NK-92 treated with Interleukin-12 subunit alpha and Interleukin-12 subunit beta, amount 100 ng/mL, for 24 hours (cell line): ENCODE measurements at regions not wholly inside any gene's neighbourhood (a gene's known extent, or its start where the extent isn't known, plus 50 kb on each side); places are given as distances from the start of the nearest gene placed in this dataset.
"Not testable (repeated sequence)": the region's sequence is repeated elsewhere in the genome, so short reads cannot be mapped to it uniquely, and the experiment has no call there.

Source experiments
- DNase-seq: peaks from one replicate; lab custom pipeline; 2025; lab: John Stamatoyannopoulos, UW

GRCh38 chr2:180604077-180604476 is 376.3 kb upstream of the UBE2E3 start:
- DNase-seq: no peak

- no peak for DNase-seq
Measured at GRCh38 chr2:180601016-180601415, 379.4 kb upstream of the UBE2E3 start.

GRCh38 chr2:180599804-180600203 is 380.6 kb upstream of the UBE2E3 start:
- DNase-seq: no peak

- DNase-seq: no peak
Measured at GRCh38 chr2:180597179-180597578, 383.2 kb upstream of the UBE2E3 start.

- no peak for DNase-seq
Measured at GRCh38 chr2:180596453-180596852, 384.0 kb upstream of the UBE2E3 start.

- no peak for DNase-seq
Measured at GRCh38 chr2:180591947-180592346, 388.5 kb upstream of the UBE2E3 start.

GRCh38 chr2:180591093-180591781 is 389.2 kb upstream of the UBE2E3 start:
- not testable (repeated sequence) for DNase-seq

- DNase-seq: no peak
Measured at GRCh38 chr2:180583441-180584140, 396.8 kb upstream of the UBE2E3 start.

- DNase-seq: no peak
Measured at GRCh38 chr2:180579388-180579787, 401.0 kb upstream of the UBE2E3 start.

GRCh38 chr2:180578441-180578840 is 402.0 kb upstream of the UBE2E3 start:
- no peak for DNase-seq

- DNase-seq: no peak
Measured at GRCh38 chr2:180577567-180577966, 402.8 kb upstream of the UBE2E3 start.

- no peak for DNase-seq
Measured at GRCh38 chr2:180573951-180574350, 406.5 kb upstream of the UBE2E3 start.

- no peak for DNase-seq
Measured at GRCh38 chr2:180572346-180572745, 408.1 kb upstream of the UBE2E3 start.

- no peak for DNase-seq
Measured at GRCh38 chr2:180571559-180571958, 408.8 kb upstream of the UBE2E3 start.

- no peak for DNase-seq
Measured at GRCh38 chr2:180570864-180571263, 409.5 kb upstream of the UBE2E3 start.

- no peak for DNase-seq
Measured at GRCh38 chr2:180564051-180564450, 416.4 kb upstream of the UBE2E3 start.

GRCh38 chr2:180562378-180562777 is 418.0 kb upstream of the UBE2E3 start:
- no peak for DNase-seq

- no peak for DNase-seq
Measured at GRCh38 chr2:180559771-180560170, 420.6 kb upstream of the UBE2E3 start.

GRCh38 chr2:180559038-180559437 is 421.4 kb upstream of the UBE2E3 start:
- no peak for DNase-seq

- no peak for DNase-seq
Measured at GRCh38 chr2:180555391-180555965, 424.9 kb upstream of the UBE2E3 start.

- no peak for DNase-seq
Measured at GRCh38 chr2:180554330-180554729, 426.1 kb upstream of the UBE2E3 start.

GRCh38 chr2:180553094-180553715 is 427.2 kb upstream of the UBE2E3 start:
- no peak for DNase-seq

GRCh38 chr2:180542511-180542910 is 437.9 kb upstream of the UBE2E3 start:
- no peak for DNase-seq
